Omental fat pad (tissue), 3 donors: ENCODE measurements at regions not wholly inside any gene's neighbourhood (a gene's known extent, or its start where the extent isn't known, plus 50 kb on each side); places are given as distances from the start of the nearest gene placed in this dataset.
A peak's percentile ranks its signal among the peaks of the same experiment; 100 is the strongest.

Source experiments
- ATAC-seq: fragments of 150-250 bp; one replicate; pipeline ENCODE4 v1.9.1; 2016; ENCODE audit warnings: mild to moderate bottlenecking, moderate library complexity; ENCODE audit not compliant: low FRiP score
- DNase-seq: peaks from one replicate; pipeline ENCODE4 v3.0.0-alpha.2; 2019; ENCODE audit warnings: low spot score
- CTCF ChIP-seq, 3 donors: fragments of 450-650 bp; IDR thresholded peaks; one replicate each; pipeline ENCODE4 v1.5.1; 2016 to 2017; ENCODE audit warnings: antibody characterized with exemption in 3 of 3, mild to moderate bottlenecking in 3 of 3, moderate library complexity in 2 of 3

GRCh38 chr20:12715991-12716680 lies 292.6 kb upstream of the SPTLC3 start:
- no peak for DNase-seq
- TF ChIP-seq CTCF (IDR thresholded peaks at IDR 0.05), result no peak
- ATAC-seq, result no peak

DNA sequence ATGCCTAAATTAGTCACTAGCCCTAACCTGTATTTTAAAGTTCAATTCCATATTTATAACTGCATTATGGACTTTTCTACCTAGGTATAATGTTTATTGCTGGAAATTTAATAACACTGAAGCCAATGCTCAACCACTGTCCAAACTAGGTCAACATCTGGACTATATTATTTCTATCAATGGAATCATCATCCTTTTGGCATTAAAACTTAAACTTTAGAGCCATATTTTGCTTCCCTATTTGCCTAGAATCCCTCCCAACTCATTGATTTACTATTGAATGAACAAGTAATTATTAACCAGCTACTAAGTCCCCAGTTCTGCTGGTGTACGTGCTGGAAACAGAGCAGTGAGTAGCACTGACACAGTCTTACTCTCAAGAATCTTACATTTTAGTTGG lies 291.7 kb upstream of the SPTLC3 start:
- no peak for TF ChIP-seq CTCF (IDR thresholded peaks at IDR 0.05)
- DNase-seq (no peak), ATAC-seq (no peak)

- no peak for TF ChIP-seq CTCF (IDR thresholded peaks at IDR 0.05)
- ATAC-seq (peak; percentile 50), DNase-seq (no peak)
Observed at GRCh38 chr20:12718619-12719018, 290.2 kb upstream of the SPTLC3 start.

DNA sequence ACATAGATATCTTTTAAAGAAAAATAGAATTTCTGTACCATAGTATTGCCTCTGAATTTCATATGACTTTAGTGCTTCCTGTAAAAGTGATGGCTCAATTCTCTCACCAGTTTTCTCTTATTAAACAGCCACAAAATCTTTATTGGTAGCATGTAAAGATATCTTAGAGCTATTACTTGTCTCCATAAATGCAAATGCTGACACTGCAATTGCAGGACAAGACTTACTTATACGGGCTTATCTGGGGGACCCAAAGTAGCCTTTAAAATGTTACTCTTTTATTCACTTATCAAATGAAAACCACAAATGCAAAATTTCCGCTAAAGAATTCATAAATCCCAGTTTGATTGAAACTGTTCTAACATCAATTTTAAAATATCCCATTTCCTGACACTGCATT lies 287.1 kb upstream of the SPTLC3 start:
- DNase-seq, result no peak
- ATAC-seq, result no peak
- no peak for TF ChIP-seq CTCF (IDR thresholded peaks at IDR 0.05)

- no peak for TF ChIP-seq CTCF (IDR thresholded peaks at IDR 0.05)
- DNase-seq, result no peak
- ATAC-seq, result no peak
Observed at GRCh38 chr20:12722091-12722490, 286.7 kb upstream of the SPTLC3 start.

DNA sequence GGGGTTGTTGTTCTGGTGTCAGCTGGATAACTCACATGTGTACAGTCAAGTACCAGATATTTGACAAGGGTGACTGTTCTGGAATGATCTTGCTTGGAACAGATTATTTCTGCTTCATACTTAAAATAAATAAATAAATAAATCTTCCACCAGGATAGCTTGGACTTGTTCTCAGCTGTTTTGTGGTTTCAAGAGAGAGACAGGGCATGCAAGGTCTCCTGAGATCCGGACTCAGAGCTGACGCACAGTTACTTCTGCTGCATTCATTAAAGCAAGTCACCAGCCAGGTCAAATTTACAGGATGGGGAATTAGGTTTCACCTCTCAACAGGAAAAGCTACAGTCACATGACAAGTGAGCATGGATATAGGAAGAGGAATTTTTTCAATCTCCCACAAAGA lies 285.0 kb upstream of the SPTLC3 start:
- no peak for DNase-seq
- no peak for ATAC-seq
- TF ChIP-seq CTCF (IDR thresholded peaks at IDR 0.05), result no peak

DNA sequence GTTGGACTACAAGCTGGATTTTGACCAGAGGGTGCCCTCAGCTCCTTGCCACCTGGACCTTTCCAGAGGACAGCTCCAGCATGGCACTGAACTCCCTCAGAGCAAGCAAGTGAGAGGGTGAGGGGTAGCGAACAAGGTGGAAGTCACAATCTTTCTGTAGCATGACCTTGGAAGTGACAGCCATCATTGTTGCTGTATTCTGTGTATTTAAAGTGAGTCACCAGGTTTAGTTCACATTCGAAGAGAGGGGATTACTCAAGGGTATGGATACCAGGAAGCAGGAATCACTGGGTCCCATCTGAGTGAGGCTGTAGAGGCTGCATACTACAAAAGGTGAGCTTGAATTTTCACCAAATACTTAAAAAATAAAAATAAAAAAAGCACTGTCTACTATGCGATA lies 280.0 kb upstream of the SPTLC3 start:
- DNase-seq, result no peak
- ATAC-seq, result no peak
- no peak for TF ChIP-seq CTCF (IDR thresholded peaks at IDR 0.05)
